HG03432 (cell line): ENCODE measurements at regions not wholly inside any gene's neighbourhood (a gene's known extent, or its start where the extent isn't known, plus 50 kb on each side); places are given as distances from the start of the nearest gene placed in this dataset.
"Not testable (repeated sequence)": the region's sequence is repeated elsewhere in the genome, so short reads cannot be mapped to it uniquely, and the experiment has no call there.

Experiments used
- ATAC-seq: cut with Tn5 transposase; IDR thresholded peaks from one replicate; pipeline ENCODE4 v1.9.1; 2021; ENCODE audit warnings: mild to moderate bottlenecking, moderate library complexity; ENCODE audit not compliant: unreplicated experiment

- ATAC-seq = no peak
Measured at GRCh38 chr16:29154088-29154487, 169.2 kb downstream of the LAT start.

DNA sequence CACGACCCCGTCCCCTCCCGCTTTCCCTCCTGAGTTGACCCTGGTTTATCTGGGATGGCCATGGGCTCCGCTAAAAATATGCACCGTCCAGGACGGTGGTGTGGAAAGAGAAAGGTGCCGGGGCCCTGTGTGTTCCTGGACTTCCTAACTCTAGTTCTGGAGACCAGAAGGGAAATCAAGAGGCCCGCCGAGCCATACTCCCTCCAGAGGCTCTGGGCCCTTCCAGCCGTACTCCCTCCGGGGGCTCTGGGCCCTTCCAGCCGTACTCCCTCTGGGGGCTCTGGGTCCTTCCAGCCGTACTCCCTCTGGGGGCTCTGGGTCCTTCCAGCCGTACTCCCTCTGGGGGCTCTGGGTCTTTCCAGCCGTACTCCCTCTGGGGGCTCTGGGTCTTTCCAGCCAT lies 168.5 kb downstream of the LAT start:
- not testable (repeated sequence) for ATAC-seq

DNA sequence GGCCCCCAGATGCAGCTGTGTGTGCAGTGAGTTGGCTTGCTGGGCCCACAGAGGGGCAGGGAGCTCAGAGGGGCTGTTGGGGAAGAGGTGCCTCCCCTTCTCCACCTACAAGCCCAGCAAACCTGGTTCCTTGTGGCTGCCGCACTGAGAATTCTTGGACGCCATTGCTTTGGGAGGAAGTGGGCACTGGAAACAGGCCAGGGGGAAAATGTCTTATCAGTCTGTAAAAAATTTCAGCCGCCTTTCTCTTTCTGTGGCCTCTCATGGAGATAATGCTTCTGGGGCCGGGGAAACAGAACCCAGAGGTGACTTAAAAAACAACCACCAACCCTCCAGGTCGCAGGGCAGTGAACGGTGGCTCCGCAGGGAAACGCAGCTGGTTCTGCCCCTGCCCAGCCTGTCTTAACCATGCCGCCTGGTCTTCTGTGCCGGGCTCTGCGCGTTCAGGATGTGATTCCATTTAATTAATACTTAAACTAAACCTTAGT lies 167.7 kb downstream of the LAT start:
- ATAC-seq = not testable (repeated sequence)

GRCh38 chr16:29151317-29151716 lies 166.5 kb downstream of the LAT start:
- no peak for ATAC-seq

DNA sequence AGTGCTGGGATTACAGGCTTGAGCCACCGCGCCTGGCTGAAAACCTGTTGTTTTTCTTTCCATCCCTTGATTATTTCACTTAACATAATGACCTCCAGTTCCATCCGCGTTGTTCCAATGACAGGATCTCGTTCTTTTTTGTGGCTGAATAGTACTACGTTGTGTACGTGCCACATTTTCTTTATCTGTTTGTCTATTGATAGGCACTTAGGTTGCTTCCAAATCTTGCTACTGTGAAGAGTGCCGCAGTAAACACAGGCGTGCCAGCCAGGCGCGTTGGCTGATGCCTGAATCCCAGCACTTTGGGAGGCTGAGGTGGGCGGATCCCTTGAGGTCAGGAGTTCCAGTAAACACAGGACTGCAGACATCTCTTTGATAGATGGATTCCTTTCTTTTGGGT lies 165.1 kb downstream of the LAT start:
- not testable (repeated sequence) for ATAC-seq

DNA sequence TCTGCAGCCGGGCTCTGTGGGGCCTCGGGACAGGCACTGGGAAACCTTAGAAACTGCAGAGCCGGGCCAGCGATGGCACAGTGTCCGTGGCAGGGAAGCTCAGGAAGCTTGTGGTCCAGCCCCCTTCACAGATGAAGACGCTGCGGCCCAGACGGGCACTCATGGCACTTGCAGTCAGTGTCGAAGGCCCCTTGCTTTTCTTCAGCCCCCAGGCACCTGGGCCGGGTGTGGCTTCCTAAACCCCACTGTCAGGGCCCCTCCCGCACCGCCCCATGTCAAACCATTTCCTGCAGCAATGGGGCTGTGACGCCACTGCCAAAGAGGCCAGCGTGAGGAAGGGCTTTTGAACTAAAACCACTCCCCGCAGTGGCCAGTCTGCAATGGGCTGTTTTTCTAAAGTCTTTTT lies 164.0 kb downstream of the LAT start:
- ATAC-seq = no peak

GRCh38 chr16:29148131-29148691 lies 163.4 kb downstream of the LAT start:
- ATAC-seq = no peak

DNA sequence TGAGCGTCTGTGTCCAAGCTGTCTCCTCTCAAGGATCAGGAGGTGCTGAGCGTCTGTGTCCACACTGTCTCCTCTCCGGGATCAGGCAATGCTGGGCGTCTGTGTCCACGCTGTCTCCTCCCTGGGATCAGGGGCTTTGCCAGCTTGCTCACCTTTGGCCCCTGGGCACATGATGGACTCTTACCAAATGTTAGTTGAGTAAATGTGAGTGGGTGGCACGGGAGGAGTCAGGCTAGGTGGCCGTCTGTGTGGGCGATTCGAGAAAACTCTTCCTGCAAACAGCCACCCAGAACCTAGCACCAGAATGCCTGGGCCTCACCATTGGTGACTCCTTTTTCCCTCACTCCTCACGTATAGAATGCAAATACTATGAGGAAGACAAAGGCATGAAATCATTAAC lies 162.9 kb downstream of the LAT start:
- ATAC-seq = not testable (repeated sequence)

- ATAC-seq = not testable (repeated sequence)
Measured at GRCh38 chr16:29146808-29147643, 162.2 kb downstream of the LAT start.

GRCh38 chr16:29146266-29146665 lies 161.4 kb downstream of the LAT start:
- ATAC-seq = no peak

- ATAC-seq = not testable (repeated sequence)
Measured at GRCh38 chr16:29145486-29146225, 160.8 kb downstream of the LAT start.

DNA sequence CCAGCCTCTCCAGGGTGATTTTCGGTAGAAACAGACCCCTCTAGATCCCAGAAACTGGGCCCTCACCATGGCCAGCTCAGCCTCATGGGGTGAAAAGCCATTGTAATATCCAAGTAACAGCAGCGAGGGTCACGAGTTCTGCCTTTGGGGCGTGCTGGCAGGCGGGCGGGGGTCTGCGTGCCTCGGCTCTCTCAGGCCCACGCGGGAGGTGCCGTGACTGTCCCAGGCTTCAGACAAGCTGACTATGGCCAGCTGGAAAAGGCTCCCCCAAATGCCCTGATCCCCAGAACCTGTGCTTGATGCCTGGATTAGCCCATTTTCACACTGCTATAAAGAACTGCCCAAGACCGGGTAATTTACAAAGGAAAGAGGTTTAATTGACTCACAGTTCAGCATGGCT lies 160.2 kb downstream of the LAT start:
- not testable (repeated sequence) for ATAC-seq

- ATAC-seq = not testable (repeated sequence)
Measured at GRCh38 chr16:29144669-29145062, 159.8 kb downstream of the LAT start.

- not testable (repeated sequence) for ATAC-seq
Measured at GRCh38 chr16:29143739-29144668, 159.2 kb downstream of the LAT start.

DNA sequence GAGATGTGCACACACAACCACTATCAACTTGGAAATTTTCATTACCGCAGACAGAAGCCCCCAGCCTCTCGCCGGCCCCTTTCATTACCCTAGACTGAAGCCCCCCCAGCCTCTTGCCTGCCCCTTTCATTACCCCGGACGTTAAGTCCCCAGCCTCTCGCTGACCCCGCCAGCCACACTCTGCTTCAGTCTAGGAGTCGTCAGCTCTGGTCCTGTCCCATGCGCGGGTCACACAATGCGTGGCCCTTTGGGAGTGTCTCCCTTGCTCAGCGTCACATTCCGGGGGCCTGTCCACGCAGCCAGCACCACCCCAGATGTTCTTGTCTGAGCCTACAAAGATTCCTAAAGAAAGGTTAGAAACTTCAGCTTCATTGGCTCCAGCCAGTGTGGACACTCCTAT lies 157.7 kb downstream of the LAT start:
- ATAC-seq = not testable (repeated sequence)

DNA sequence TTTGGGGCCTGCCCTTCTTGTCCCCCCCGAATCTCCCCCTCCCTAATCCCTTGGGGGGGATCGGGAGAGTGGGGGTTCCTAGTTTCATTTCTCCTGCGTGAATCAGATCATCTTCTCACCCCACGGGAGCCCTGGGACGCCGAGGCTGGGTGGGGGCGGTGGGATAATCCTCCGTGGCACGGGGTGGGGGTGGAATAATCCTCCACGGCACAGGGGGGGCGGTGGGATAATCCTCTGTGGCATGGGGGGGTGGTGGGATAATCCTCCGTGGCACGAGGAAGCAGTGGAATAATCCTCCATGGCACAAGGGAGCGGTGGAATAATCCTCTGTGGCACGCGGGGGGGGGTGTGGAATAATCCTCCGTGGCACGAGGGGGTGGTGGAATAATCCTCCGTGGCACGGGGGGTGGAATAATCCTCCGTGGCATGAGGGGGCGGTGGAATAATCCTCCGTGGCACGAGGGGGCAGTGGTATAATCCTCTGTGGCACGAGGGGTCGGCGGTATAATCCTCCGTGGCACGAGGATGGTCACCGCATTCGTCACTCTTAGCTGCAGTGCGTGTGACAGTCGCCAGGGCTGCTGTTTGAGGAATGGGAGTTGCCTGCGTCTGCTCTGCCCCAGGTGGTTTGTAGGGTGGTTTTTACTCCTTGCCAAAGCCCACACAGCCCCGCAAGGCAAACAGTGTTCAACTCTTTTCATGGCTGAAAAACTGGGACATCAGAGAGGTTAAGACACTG lies 156.9 kb downstream of the LAT start:
- ATAC-seq = no peak

DNA sequence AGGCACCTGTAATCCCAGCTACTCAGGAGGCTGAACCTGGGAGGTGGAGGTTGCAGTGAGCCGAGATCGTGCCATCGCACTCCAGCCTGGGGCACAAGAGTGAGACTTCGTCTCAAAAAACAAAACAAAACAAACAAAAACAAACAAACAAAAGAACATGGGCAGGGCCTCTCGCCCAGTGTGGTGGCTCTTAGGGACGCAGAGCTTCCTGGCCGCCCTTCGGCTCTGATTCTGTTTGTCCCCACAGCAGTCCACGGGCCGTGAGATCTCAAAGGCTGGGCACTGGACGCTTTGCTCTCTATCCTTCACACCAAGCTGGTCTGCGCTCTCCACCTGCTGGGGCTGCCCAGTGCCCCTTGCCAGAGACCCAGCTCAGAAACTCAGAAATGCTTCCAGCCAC lies 156.3 kb downstream of the LAT start:
- not testable (repeated sequence) for ATAC-seq

DNA sequence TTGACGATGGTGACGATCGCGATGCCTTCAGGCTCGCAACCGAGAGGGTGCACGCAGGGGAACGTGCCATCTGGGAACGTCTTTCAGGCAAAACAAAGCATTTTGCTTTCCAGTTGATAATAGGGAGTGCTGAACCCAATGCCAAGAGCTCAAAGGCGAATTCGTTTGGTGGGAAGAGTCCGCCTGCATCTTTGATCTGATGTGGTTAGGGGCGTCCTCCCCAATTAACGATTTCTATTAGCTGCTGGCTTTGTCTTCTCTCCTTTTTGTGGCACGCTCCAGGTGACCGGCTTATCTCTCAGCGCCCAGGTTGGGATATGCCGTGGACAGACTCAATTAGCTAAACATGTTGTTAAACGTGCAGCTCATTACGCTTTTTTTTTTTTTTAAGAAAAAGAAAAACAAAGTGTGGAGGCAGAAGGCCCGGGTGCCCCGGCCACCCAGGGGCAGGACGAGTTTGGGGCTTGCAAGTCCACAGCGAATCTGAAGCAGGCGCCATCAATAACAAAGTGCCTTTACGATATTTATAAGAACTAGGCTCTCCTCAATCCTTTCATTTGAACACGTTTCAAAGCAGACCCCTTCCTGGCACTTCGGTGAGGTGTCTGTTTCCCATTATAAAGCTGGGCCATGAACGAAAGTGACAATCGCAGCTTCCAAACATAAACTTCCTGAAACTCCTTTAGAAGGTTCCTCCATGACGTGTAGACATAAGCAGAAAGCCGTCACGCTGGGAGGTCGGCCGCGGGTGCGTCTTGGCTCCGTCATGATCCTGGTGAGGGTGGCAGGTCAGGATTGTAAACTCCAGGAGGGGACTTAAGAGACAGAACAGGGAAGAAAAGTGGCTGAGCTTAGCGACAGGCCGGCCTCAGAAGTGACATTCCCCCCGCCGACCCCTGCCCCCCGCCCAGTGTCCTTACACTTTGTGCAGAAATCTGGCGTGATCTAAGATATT lies 155.3 kb downstream of the LAT start:
- ATAC-seq = not testable (repeated sequence)
